ELR (cell line): ENCODE measurements at regions not wholly inside any gene's neighbourhood (a gene's known extent, or its start where the extent isn't known, plus 50 kb on each side); places are given as distances from the start of the nearest gene placed in this dataset.

Experiments
- DNase-seq: peaks from one replicate; pipeline ENCODE4 v3.0.0-alpha.2; 2015; ENCODE audit warnings: low read depth

DNA sequence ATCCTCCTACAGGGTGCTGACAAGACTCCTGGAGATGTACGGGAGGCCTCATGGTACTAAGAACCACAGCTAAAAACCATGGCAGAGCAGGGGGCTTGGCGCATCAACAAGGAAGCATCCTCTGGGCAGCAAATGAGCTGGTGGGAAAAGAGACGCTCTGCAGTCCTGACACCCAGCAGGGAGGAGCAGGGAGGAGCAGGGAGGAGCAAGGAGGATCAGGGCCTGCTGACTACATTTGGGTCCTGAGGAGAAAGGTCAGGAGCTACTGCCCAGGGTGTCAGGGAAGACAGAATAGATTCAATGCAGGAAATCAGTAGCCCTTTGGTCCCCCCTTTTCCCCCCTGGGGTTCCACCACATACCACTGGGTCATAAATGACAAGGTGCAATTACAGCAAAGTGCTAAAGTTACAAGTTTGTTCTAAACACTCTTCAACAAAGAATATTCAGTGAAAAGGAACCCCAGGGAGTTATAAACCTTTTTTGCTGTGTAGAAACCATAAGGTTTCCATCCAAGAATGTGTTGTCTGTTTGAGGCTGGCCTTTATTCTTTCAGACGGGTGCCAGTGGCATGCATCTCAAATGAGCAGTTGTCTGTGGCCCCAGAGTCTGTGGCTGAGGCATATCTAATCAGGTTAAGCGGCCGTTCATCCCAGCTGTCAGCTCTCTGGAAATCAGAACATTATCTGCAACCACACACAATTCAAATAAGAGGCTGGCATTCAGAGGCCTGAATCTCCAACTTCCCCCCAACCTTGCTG, 325.0 kb downstream of the CDC5L start:
- no peak for DNase-seq

- DNase-seq = no peak
These were observed 327.7 kb downstream of the CDC5L start for GRCh38 chr6:44715188-44715587.

DNA sequence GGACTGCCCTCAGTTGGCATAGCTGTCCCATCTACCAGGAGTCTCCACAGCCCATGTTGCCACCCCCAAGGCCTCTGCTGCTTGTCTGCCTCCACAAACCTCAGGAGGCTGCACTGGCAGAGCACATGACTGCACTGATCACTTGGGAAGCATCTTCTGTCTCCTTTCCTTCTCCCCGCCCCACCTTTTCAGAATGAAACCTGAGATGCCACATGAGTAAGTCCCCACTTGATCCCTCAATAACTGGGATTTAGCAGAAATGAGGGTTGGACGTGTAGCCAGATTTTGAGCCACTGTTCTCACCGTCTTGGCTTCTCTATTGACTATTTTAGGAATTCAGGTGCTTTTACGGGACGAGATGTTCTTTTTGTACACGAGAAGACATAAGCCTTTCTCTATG, 328.4 kb downstream of the CDC5L start:
- no peak for DNase-seq

DNA sequence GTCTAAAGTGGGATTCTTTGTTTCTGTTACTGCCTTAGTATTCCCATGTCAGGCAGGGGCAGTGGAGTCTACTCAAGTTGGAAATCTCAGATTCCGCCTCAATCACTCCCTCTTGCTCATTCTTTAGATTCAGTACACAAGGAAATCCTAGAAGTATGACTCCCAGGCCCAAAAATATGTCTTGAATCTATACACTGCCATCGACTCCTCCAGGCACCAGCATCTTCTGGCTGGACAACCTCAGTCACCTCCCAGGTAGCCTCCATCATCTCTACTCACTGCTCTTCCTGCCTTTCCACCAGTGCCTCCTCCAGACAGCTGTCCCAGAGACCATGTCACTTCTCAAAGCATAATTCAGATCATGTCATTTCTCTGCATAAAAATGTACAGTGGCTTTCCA, 329.9 kb downstream of the CDC5L start:
- no peak for DNase-seq

DNA sequence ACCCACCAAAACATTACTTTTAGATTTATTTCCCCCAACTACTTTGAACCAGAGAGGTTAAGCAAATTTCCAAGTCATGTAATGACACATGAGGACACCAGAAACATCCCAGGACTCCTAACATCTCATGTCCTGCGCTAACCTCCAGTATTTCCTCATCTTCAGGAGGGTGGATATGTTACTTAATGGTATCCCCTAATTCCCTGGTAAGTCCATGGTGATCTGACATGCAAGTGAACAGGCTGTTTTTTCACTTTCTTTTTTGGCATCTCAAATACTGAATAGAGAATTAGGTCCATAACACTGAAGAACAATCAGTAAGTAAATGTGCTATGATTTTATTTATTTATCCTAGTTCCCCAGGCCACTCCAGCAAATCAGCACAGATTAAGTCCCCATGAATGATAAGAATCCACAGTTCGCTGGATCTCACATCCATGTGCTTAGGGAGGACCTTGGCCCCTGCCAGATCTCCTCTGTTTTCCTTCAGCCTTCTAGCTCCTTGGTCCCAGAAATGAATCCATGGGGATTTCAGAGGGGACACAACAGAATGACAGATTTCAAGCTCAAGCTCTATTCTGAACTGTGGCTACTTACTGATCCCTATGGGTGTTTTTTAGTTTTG, 334.6 kb downstream of the CDC5L start:
- no peak for DNase-seq

- DNase-seq = no peak
These were observed 335.2 kb downstream of the CDC5L start for GRCh38 chr6:44722736-44723135.

- DNase-seq = no peak
These were observed 336.1 kb downstream of the CDC5L start for GRCh38 chr6:44723439-44724197.

DNA sequence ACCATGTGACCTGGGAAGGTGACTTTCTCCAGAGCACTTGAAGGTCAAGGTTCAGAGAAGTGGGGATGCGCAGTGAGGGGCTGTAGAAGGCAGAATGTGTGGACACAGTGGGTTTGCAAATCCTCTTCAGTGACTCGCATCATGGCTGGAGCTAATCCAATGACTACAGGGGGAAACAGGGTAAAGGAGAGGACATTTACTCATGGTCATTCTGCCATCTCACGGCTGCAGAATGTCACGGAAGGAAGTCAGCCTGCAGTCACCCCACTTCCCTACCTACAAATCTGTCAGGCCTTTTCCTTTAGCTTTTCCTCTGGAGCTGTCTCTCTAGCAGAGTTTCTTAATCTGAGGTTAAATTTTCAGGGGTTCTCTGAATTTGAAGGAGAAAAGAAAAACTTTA, 337.6 kb downstream of the CDC5L start:
- DNase-seq = peak; percentile 51

GRCh38 chr6:44727651-44728630, 340.4 kb downstream of the CDC5L start:
- no peak for DNase-seq

GRCh38 chr6:44730771-44731391, 343.4 kb downstream of the CDC5L start:
- peak; percentile 65 for DNase-seq

DNA sequence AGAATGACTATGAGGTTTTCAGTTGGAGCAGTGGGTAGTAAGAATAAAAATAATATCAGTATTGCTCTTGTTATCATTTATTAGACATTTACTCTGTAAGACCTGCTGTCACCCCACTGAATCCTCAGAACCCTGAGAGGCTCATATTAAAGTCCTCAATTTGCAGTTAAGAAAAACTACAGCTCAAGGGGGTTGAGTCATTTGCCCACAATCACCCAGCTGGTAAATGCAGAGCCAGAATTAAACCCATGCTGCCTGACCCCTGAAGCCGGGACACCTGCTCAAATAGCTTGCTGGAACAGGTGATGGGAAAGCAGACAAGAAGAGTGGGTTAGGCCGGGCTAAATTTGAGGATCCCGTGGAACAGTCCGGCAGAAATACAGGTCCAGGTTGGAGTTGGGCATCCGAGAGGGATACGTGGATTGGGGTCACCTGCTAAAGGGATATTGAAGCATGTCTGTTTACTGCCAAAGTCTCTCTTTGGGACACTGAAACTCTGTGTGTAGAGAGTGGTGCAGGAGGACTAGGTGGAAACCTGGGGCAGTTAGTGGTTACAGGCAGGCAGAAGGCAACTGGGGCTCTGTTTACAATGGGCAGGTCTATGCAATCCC, 344.1 kb downstream of the CDC5L start:
- DNase-seq = peak; percentile 29

- no peak for DNase-seq
These were observed 344.7 kb downstream of the CDC5L start for GRCh38 chr6:44732243-44732642.

DNA sequence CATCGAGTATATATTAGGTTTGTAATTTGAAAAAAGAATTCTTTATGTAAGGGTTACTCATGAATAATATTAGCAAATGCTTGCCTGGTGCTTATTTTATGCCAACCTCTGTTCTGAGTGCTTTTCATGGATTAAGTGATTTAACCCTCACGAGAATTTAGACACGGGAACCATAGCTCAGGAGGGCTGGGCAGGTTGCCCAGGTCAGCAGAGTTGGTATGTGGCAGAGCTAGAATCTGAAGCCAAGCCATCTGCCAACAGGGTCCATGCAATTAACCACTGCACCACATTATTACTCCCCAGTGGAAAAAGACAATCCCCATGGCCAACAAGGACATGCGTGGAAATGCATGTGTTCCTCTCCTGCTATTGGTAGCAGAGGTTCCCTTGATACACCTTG, 345.6 kb downstream of the CDC5L start:
- DNase-seq = no peak

DNA sequence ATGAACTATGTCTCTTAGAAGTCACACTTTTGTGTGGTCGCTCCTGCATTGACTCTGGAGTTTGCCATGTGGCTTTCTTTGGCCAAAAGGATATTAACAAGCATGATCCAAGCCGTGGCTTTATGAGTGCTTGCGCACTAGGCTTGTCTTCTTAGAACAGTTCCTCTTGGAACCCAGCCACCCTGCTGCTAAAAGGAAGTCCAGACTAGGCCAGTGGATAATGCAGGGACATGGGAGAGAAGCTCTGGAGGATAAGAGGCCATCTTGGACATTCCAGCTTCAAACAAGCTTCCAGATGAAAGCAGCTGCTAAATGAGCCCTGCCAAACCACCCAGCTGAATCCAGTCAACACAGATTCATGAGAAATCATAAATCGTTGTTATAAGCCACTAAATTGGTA, 346.4 kb downstream of the CDC5L start:
- DNase-seq = no peak

GRCh38 chr6:44734886-44735629, 347.6 kb downstream of the CDC5L start:
- DNase-seq = no peak

GRCh38 chr6:44735630-44735963, 348.1 kb downstream of the CDC5L start:
- peak; percentile 75 for DNase-seq

GRCh38 chr6:44737341-44737740, 349.8 kb downstream of the CDC5L start:
- DNase-seq = no peak

DNA sequence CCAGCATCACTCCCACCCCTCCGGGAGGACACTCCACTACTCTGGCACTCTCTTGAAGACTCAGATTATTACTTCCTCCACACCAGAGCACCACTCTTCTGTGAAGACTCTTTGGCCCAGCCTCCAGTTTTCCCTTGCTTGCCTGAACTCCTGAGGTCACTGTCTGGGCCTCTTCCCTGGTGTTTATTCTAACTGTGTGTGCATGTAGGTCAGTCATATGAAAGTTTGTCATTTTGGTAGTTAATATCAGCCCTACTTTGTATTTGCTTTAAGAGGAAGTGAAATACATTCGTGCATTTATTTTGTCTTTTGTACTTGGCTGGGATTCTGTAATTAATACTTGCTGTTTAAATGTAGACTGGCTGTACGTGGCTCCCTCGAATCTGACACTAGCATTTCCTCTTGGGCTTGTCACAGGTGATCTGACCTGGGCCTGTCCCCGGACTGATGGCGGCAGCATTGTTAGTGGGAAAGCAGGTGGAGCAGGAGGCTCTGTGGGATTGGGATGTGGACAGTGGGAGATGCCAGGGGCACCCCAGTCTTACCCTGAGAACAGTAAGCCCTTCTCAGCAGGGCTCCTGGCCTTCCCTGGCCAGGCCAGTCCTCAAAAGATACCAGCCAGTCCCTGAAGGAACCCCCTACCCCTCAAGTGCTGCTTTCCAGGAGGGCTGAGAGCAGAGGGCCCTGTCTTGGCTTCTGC, 350.5 kb downstream of the CDC5L start:
- no peak for DNase-seq

DNA sequence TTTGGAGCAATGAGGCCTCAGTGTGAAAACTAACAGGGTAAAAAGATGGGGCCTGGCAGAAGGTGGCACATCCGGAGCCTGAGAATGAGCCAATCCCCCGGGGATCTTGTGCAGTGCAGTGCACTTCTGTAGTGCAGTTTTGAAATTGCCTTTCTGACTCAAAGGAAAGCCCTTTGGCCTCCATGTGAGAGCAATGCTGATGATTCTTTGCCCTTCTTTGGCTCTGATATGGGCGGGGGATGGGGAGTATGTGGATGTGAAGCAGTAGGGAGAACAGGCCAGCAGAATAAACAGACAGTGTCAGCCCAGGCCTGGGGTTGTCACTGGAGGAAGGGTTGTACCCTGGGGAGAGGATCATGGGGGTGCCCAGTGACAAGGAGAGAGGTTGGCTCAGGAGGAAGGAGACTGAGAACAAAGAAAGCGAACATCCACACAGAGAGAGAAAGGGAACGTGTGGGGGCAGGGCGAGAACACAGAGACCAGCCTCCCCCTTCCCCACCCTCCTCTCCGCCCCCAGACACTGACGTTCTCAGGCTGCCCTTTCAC, 351.2 kb downstream of the CDC5L start:
- DNase-seq = peak; percentile 42

DNA sequence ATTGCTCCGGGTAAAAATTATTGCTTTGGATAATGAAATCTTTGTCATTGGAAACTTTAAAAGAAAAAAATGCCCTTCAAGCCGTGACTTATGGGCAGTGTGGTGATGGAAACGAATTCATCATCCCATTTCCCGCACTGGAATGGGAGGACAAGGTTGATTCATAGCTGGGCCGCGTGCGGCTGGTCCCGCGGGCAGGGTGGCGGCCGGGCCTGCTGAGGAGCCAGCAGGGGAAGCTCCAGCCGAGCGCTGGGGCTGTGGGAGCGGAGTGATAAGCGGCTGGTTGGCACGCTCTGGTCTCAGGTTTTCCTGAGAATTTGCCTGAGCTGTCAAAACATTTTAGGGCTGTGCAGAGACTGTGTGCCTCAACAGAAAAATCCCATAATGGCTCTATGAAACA, 351.7 kb downstream of the CDC5L start:
- no peak for DNase-seq
